ENCODE measurements at regions not wholly inside any gene's neighbourhood (a gene's known extent, or its start where the extent isn't known, plus 50 kb on each side); places are given as distances from the start of the nearest gene placed in this dataset.

- no peak overlapping the region for H3K9ac ChIP-seq (ENCODE audit: extremely low read depth, insufficient read length, low read length)
- H2BK20ac ChIP-seq (ENCODE audit: low read depth, low read length, poor library complexity, severe bottlenecking): no peak overlapping the region
- no peak overlapping the region for H3K4me2 ChIP-seq (ENCODE audit: insufficient read depth, insufficient read length, low read length)
- no peak overlapping the region for H3K4ac ChIP-seq (ENCODE audit: low read depth, low read length)
- no peak overlapping the region for H3K14ac ChIP-seq (ENCODE audit: insufficient read depth, low read length)
- H4K91ac ChIP-seq (ENCODE audit: insufficient read length, low read depth, low read length): no peak overlapping the region
- H3T11ph ChIP-seq (ENCODE audit: low read length): no peak overlapping the region
- H2BK12ac ChIP-seq (ENCODE audit: insufficient read length, low read depth, low read length): no peak overlapping the region
- no peaks in the 10 kb centered on the region for H3K79me2 ChIP-seq (ENCODE audit: insufficient read depth, low read length)
- no peak overlapping the region for H2AFZ ChIP-seq (ENCODE audit: low read length)
- H2AK5ac ChIP-seq (ENCODE audit: insufficient read length, low read length): no peak overlapping the region
- no peaks in the 10 kb centered on the region for H4K20me1 ChIP-seq (ENCODE audit: control insufficient read depth, insufficient read depth, insufficient read length)
- no peak overlapping the region for H4K5ac ChIP-seq (ENCODE audit: insufficient read length, low read depth, low read length)
- DNase-seq: no peak
- H3K4me1 Mint-ChIP-seq: peaks cover 8 to 13% of the 10 kb centered on the region in 2 experiments
- H3K9me3 Mint-ChIP-seq: peaks cover 4 to 12% of the 10 kb centered on the region in 2 experiments; a peak in 3 of 5 replicates
- H3K36me3 Mint-ChIP-seq (ENCODE audit: insufficient read depth in 1 of 3, low read depth in 3 of 3): no peaks in the 10 kb centered on the region; a peak in 1 of 7 replicates
- no peak overlapping the region for H3K27ac ChIP-seq (ENCODE audit: insufficient read length, low read depth, low read length)
- no peaks in the 10 kb centered on the region for H3K79me1 ChIP-seq (ENCODE audit: insufficient read depth, low read depth, low read length, poor library complexity, severe bottlenecking)
- no peak overlapping the region for H2BK5ac ChIP-seq (ENCODE audit: insufficient read length, low read length)
- H3K4me1 ChIP-seq (ENCODE audit: insufficient read depth, low read length): no peaks in the 10 kb centered on the region; the same call in 1 of the 2 replicates
- no peak overlapping the region; a peak in 1 of 5 replicates for H3K4me3 Mint-ChIP-seq
- H3K27me3 Mint-ChIP-seq (ENCODE audit: low read depth): peaks cover 26% of the 10 kb centered on the region
- TF ChIP-seq CTCF (conservative IDR thresholded peaks at IDR 0.05): no peak
- H4K8ac ChIP-seq (replicated peaks; ENCODE audit: insufficient read length, low read depth, low read length): no peak overlapping the region
- H3K56ac ChIP-seq (ENCODE audit: insufficient read length, low read depth, low read length): no peak overlapping the region
- no peaks in the 10 kb centered on the region for H3K23me2 ChIP-seq (ENCODE audit: insufficient read length, low read depth, low read length, poor library complexity, severe bottlenecking)
- no peak overlapping the region for H3K27ac Mint-ChIP-seq
- H2BK120ac ChIP-seq (ENCODE audit: low read depth, low read length, poor library complexity, severe bottlenecking): no peak overlapping the region
- no peak overlapping the region for H3K23ac ChIP-seq (ENCODE audit: insufficient read length, low read depth, low read length)
- no peaks in the 10 kb centered on the region for H3K9me3 ChIP-seq (ENCODE audit: control insufficient read depth, low read depth, low read length)
- no peak overlapping the region for H2BK15ac ChIP-seq (ENCODE audit: low read depth, low read length)
- no peaks in the 10 kb centered on the region for H3K27me3 ChIP-seq (ENCODE audit: insufficient read depth, low read length)
- no peak overlapping the region for H3K18ac ChIP-seq (ENCODE audit: insufficient read length, low read depth, low read length)
- no CpG with 5 or more reads among the region's 3 CpGs for WGBS (ENCODE audit: extremely low coverage, insufficient read length, low lambda C conversion rate)
These were observed 186.4 kb downstream of the RNF152 start for GRCh38 chr18:61706276-61706915.
